GM19043 (cell line): ENCODE measurements at regions not wholly inside any gene's neighbourhood (a gene's known extent, or its start where the extent isn't known, plus 50 kb on each side); places are given as distances from the start of the nearest gene placed in this dataset.

ENCODE experiments used
- ATAC-seq: cut with Tn5 transposase; IDR thresholded peaks from one replicate; pipeline ENCODE4 v1.9.1; 2021; ENCODE audit warnings: low read depth; ENCODE audit not compliant: unreplicated experiment

DNA sequence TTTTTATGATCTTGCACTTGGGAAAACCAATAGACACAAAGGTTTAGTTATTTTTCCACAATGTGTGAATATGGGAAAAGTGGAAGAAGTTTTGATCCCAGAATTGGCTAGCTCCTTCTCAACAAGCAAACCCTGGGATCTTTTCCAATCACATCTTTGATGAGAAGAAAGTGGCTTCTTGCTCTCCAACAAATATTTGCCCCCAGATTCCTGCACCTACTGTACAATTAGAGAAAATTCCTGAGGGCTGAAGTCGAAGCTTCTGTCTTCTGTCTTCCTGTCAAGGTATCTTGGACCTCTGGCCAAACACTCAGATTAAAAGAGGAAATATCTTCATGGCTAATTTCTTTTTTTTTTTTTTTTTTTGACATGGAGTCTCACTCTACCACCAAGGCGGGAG lies 113.1 kb upstream of the SLC45A1 start:
- no peak for ATAC-seq

DNA sequence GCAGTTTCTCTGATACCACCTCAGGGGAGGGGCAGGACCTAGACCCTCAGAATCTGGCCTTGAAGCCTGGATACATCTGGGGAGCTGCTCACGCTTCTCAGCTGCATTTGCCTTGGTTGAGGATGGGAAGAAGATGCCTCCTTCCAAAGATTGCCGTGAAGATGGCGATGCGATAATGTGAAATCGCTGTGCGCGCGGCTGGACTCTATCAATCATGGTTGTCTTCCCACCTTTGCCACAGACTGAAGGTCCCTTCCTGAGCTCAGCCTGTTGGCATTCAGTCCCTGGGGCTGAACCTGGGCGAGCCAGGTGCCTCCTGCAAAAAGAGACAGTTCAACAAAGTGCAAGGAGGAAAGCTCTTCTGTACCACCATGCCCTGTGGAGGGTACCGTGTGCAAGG lies 114.4 kb upstream of the SLC45A1 start:
- no peak for ATAC-seq

DNA sequence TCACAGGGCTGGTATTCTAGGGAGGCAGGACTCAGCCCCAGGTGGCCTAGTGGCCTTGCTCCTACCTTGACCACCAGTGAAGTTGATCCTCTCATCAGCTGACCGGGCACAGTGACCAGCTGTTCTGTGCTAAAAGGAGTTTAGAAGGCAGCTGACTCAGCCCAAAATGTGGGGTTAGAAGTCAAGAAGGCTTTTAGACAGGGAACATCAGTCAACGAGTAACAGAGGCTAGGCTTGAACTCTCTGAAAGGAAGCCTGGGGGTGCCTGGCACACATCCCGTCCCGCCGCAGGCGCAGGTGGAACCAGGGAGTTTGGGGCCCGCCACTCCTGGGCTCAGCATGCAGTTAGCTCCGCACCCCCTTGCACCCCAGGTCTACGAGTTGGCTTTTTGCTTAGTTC lies 114.9 kb upstream of the SLC45A1 start:
- no peak for ATAC-seq

DNA sequence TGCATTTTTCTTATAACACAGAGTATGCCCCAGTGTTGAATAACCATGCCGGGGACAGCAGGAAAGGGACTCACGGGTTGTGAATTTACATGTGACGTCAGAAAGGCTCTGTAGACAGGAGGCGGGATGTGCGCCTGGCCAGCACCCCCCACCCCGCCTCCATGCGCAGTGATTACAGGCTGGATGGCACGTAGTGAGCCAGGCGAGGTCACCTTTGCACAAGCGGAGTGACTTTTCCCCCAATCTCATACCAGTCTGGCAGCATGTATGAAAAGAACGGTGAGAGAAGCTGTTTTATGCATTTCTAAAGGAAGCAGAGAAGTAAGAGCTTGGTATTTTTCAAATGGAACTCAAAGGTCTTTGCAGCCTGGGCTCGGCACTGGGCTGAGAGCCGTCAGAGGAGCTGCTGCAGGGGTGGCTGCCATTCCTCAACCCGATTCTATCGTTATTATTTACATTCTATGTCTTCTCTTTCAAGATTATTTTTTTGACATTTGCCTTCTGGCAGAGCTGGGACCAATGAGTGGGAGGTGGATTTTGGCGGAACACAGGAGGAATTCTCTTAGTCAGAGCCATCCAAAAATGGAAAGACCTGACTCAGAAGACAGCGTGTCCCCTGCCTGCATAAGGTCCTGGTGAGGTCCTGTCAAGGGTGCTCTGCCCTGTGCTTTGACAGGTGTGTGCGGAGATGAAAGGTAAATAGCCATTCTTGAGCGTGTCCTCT lies 115.6 kb upstream of the SLC45A1 start:
- ATAC-seq, result no peak

DNA sequence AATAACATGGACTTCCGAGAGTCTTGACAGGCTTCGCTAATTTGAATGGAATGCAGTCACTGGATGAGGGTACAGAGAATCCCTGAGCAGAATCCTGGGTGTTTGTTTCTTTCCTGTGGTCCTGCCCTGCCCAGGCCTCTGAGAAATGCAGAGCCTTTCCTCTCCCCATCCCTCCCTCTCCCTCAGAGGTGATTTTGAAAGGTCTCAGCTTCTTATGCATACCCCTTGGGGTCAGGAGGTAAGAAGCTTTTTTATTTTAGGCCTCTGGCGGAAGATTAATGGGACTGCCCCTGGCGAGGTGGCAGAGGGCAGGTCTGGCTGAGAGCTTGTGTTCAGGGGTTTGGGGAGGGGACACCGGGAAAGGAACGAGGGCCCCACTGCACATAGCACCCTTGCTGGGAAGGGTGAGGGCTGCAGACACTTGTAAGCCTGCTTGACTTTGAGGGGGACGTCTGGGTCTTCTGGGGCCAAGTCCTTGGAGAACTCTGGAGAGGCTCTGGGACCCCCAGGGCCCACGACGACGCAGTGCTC lies 116.5 kb upstream of the SLC45A1 start:
- no peak for ATAC-seq

GRCh38 chr1:8200317-8201115 lies 117.4 kb upstream of the SLC45A1 start:
- no peak for ATAC-seq

DNA sequence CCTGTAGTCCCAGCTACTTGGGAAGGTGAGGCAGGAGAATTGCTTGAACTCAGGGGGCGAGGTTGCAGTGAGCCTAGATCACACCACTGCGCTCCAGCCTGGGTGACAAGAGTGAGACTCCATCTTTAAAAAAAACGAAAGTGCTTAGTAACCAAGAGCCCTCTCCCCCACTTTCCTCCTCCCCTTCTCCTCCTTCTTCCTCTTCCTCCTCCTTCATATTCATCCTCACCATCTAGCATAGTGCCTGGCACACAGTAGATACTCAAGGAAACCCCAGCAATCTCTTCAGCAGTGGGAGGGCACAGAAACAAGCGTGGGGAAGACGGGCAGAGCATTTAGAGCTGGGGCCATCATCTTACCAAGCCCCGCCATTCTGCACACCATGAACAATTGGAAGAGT lies 119.4 kb upstream of the SLC45A1 start:
- ATAC-seq, result no peak

DNA sequence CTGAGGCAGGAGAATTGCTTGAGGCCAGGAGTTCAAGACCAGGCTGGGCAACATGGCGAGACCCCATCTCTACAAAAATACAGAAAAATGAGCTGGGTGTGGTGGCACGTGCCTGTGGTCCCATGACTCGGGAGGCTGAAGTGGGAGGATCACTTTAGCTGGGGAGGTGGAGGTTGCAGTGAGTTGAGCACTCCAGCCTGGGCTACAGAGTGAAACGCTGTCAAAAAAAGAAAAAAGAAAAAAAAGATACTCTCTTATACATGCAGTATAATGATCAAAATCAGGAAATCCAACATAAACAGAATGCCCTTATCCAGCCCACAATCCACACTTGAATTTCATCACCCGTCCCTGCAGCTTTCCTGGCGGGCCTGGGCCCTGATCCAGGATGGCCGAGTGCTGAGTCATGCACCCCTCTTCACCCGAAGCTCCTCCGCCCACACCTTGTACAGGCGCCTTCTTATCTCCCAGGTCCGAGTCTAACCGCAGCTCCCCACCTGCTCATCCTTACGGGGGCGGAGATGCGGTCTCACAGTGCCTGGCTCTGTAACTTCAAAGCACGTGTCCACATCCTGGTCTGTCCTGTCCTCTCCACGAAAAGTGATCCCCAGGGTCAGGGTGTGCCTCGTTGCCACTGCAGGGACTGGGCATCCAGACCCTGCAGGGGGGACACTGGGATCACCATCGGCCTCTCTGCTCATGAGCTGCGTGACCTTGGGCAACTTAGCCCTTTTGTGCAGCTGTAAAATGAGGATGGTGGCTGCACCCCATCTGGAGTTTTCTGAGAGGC lies 120.2 kb upstream of the SLC45A1 start:
- no peak for ATAC-seq

GRCh38 chr1:8194481-8195227 lies 123.3 kb upstream of the SLC45A1 start:
- ATAC-seq, result no peak

- no peak for ATAC-seq
These were observed 124.0 kb upstream of the SLC45A1 start for GRCh38 chr1:8193840-8194406.

GRCh38 chr1:8191474-8191873 lies 126.4 kb upstream of the SLC45A1 start:
- ATAC-seq, result no peak

- no peak for ATAC-seq
These were observed 127.9 kb upstream of the SLC45A1 start for GRCh38 chr1:8189931-8190483.

- no peak for ATAC-seq
These were observed 132.5 kb upstream of the SLC45A1 start for GRCh38 chr1:8185400-8185799.

GRCh38 chr1:8184301-8184700 lies 133.6 kb upstream of the SLC45A1 start:
- ATAC-seq, result no peak

- ATAC-seq, result no peak
These were observed 135.7 kb upstream of the SLC45A1 start for GRCh38 chr1:8182034-8182761.

- ATAC-seq, result no peak
These were observed 138.7 kb upstream of the SLC45A1 start for GRCh38 chr1:8179132-8179793.

- ATAC-seq, result no peak
These were observed 141.6 kb upstream of the SLC45A1 start for GRCh38 chr1:8176279-8176678.

GRCh38 chr1:8174807-8175206 lies 143.1 kb upstream of the SLC45A1 start:
- ATAC-seq, result no peak
